ENCODE measurements at regions not wholly inside any gene's neighbourhood (a gene's known extent, or its start where the extent isn't known, plus 50 kb on each side); places are given as distances from the start of the nearest gene placed in this dataset.

GRCh38 chr13:86974995-86975328 lies 696.2 kb upstream of the SLITRK5 start:
- H3K4me3 ChIP-seq (ENCODE audit: low read depth, low read length) = no peak overlapping the region
- no peak for TF ChIP-seq CTCF (IDR thresholded peaks at IDR 0.05; ENCODE audit: insufficient read depth, low read depth, low read length, missing control alignments)
- DNase-seq (ENCODE audit: low read depth) = no peak

GRCh38 chr13:86976521-86977324 lies 694.4 kb upstream of the SLITRK5 start:
- H3K4me3 ChIP-seq (ENCODE audit: low read depth, low read length) = no peak overlapping the region
- TF ChIP-seq CTCF (IDR thresholded peaks at IDR 0.05; ENCODE audit: insufficient read depth, low read depth, low read length, missing control alignments) = no peak
- DNase-seq (ENCODE audit: low read depth) = no peak

- no peak for DNase-seq (ENCODE audit: low read depth)
- TF ChIP-seq CTCF (IDR thresholded peaks at IDR 0.05; ENCODE audit: insufficient read depth, low read depth, low read length, missing control alignments) = no peak
- H3K4me3 ChIP-seq (ENCODE audit: low read depth, low read length) = no peak overlapping the region
Measured at GRCh38 chr13:86986448-86986847, 684.7 kb upstream of the SLITRK5 start.

GRCh38 chr13:86992251-86992650 lies 678.9 kb upstream of the SLITRK5 start:
- H3K4me3 ChIP-seq (ENCODE audit: low read depth, low read length) = no peak overlapping the region
- no peak for TF ChIP-seq CTCF (IDR thresholded peaks at IDR 0.05; ENCODE audit: insufficient read depth, low read depth, low read length, missing control alignments)
- DNase-seq (ENCODE audit: low read depth) = no peak

- DNase-seq (ENCODE audit: low read depth) = no peak
- TF ChIP-seq CTCF (IDR thresholded peaks at IDR 0.05; ENCODE audit: insufficient read depth, low read depth, low read length, missing control alignments) = no peak
- no peak overlapping the region for H3K4me3 ChIP-seq (ENCODE audit: low read depth, low read length)
Measured at GRCh38 chr13:87003265-87003664, 667.9 kb upstream of the SLITRK5 start.

- no peak for DNase-seq (ENCODE audit: low read depth)
- no peak overlapping the region for H3K4me3 ChIP-seq (ENCODE audit: low read depth, low read length)
- no peak for TF ChIP-seq CTCF (IDR thresholded peaks at IDR 0.05; ENCODE audit: insufficient read depth, low read depth, low read length, missing control alignments)
Measured at GRCh38 chr13:87005511-87005910, 665.7 kb upstream of the SLITRK5 start.

- TF ChIP-seq CTCF (IDR thresholded peaks at IDR 0.05; ENCODE audit: insufficient read depth, low read depth, low read length, missing control alignments) = no peak
- no peak overlapping the region for H3K4me3 ChIP-seq (ENCODE audit: low read depth, low read length)
- no peak for DNase-seq (ENCODE audit: low read depth)
Measured at GRCh38 chr13:87035526-87035925, 635.6 kb upstream of the SLITRK5 start.

Measured in GM12865 (cell line).